SK-N-SH treated with all-trans-retinoic acid at 6 μM for 48 hours (cell line): ENCODE measurements at regions not wholly inside any gene's neighbourhood (a gene's known extent, or its start where the extent isn't known, plus 50 kb on each side); places are given as distances from the start of the nearest gene placed in this dataset.

ENCODE experiments used
- ARNTL ChIP-seq: fragments of 450-650 bp; formaldehyde crosslinking; IDR thresholded peaks from 2 replicates; pipeline ENCODE4 v1.5.0; 2020; ENCODE audit warnings: low read depth, mild to moderate bottlenecking, moderate library complexity, borderline replicate concordance
- BACH2 ChIP-seq: fragments of 250-450 bp; sonication (Bioruptor Pico); IDR thresholded peaks from 2 replicates; pipeline ENCODE4 v1.9.0; 2021; ENCODE audit warnings: mild to moderate bottlenecking, borderline replicate concordance
- CREB5 ChIP-seq: fragments of 250-450 bp; sonication (Bioruptor Pico); IDR thresholded peaks from 2 replicates; pipeline ENCODE4 v1.5.1; 2020; ENCODE audit warnings: low read depth, mild to moderate bottlenecking, moderate library complexity
- OSR1 ChIP-seq: fragments of 250-450 bp; sonication (Bioruptor Pico); IDR thresholded peaks from 2 replicates; pipeline ENCODE4 v1.8.0; 2022; ENCODE audit warnings: moderate library complexity, mild to moderate bottlenecking, inconsistent platforms
- PATZ1 ChIP-seq: fragments of 250-450 bp; sonication (Bioruptor Pico); IDR thresholded peaks from 2 replicates; pipeline ENCODE4 v1.8.0; 2020; ENCODE audit warnings: mild to moderate bottlenecking, moderate library complexity, borderline replicate concordance
- PPARA ChIP-seq: fragments of 250-450 bp; sonication (Bioruptor Pico); IDR thresholded peaks from 2 replicates; pipeline ENCODE4 v1.5.0; 2020; ENCODE audit warnings: mild to moderate bottlenecking, borderline replicate concordance
- SNAI2 ChIP-seq: fragments of 250-450 bp; sonication (Bioruptor Pico); IDR thresholded peaks from 2 replicates; pipeline ENCODE4 v1.5.0; 2020; ENCODE audit warnings: mild to moderate bottlenecking, moderate library complexity
- ZFP3 ChIP-seq: fragments of 250-450 bp; sonication (Bioruptor Pico); IDR thresholded peaks from 2 replicates; pipeline ENCODE4 v1.5.0; 2020; ENCODE audit warnings: mild to moderate bottlenecking, moderate library complexity
- ZFP30 ChIP-seq: fragments of 450-650 bp; formaldehyde crosslinking; IDR thresholded peaks from 2 replicates; pipeline ENCODE4 v1.5.0; 2022; ENCODE audit warnings: mild to moderate bottlenecking, moderate library complexity
- ZNF8 ChIP-seq: fragments of 450-650 bp; formaldehyde crosslinking; IDR thresholded peaks from 2 replicates; pipeline ENCODE4 v1.5.0; 2020; ENCODE audit warnings: mild to moderate bottlenecking, moderate library complexity
- TF ChIP-seq, protein P1 (sequence below): fragments of 250-450 bp; sonication (Bioruptor Pico); IDR thresholded peaks from 2 replicates; pipeline ENCODE4 v1.5.0; 2020; ENCODE audit warnings: mild to moderate bottlenecking, moderate library complexity
- TF ChIP-seq, protein P2 (sequence below): fragments of 250-450 bp; sonication (Bioruptor Pico); IDR thresholded peaks from 2 replicates; pipeline ENCODE4 v1.5.1; 2021; ENCODE audit warnings: mild to moderate bottlenecking, moderate library complexity

GRCh38 chr10:121375172-121375571, 223.1 kb downstream of the FGFR2 start:
- TF ChIP-seq PATZ1 (no peak), CREB5 (CRISPR knock-in tag) (no peak), ZFP3 (CRISPR knock-in tag) (no peak), PPARA (no peak), SNAI2 (CRISPR knock-in tag) (no peak), BACH2 (CRISPR knock-in tag) (no peak), ZFP30 (CRISPR knock-in tag) (no peak), OSR1 (no peak), ARNTL (CRISPR knock-in tag) (no peak), ZNF8 (no peak)
- TF ChIP-seq, protein P1, sequence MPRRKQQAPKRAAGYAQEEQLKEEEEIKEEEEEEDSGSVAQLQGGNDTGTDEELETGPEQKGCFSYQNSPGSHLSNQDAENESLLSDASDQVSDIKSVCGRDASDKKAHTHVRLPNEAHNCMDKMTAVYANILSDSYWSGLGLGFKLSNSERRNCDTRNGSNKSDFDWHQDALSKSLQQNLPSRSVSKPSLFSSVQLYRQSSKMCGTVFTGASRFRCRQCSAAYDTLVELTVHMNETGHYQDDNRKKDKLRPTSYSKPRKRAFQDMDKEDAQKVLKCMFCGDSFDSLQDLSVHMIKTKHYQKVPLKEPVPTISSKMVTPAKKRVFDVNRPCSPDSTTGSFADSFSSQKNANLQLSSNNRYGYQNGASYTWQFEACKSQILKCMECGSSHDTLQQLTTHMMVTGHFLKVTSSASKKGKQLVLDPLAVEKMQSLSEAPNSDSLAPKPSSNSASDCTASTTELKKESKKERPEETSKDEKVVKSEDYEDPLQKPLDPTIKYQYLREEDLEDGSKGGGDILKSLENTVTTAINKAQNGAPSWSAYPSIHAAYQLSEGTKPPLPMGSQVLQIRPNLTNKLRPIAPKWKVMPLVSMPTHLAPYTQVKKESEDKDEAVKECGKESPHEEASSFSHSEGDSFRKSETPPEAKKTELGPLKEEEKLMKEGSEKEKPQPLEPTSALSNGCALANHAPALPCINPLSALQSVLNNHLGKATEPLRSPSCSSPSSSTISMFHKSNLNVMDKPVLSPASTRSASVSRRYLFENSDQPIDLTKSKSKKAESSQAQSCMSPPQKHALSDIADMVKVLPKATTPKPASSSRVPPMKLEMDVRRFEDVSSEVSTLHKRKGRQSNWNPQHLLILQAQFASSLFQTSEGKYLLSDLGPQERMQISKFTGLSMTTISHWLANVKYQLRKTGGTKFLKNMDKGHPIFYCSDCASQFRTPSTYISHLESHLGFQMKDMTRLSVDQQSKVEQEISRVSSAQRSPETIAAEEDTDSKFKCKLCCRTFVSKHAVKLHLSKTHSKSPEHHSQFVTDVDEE (CRISPR knock-in tag) = no peak
- TF ChIP-seq, protein P2, sequence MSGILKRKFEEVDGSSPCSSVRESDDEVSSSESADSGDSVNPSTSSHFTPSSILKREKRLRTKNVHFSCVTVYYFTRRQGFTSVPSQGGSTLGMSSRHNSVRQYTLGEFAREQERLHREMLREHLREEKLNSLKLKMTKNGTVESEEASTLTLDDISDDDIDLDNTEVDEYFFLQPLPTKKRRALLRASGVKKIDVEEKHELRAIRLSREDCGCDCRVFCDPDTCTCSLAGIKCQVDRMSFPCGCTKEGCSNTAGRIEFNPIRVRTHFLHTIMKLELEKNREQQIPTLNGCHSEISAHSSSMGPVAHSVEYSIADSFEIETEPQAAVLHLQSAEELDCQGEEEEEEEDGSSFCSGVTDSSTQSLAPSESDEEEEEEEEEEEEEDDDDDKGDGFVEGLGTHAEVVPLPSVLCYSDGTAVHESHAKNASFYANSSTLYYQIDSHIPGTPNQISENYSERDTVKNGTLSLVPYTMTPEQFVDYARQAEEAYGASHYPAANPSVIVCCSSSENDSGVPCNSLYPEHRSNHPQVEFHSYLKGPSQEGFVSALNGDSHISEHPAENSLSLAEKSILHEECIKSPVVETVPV (CRISPR knock-in tag) = no peak
